ENCODE measurements at regions not wholly inside any gene's neighbourhood (a gene's known extent, or its start where the extent isn't known, plus 50 kb on each side); places are given as distances from the start of the nearest gene placed in this dataset.

GRCh38 chr2:221750316-221750715 is 178.2 kb upstream of the EPHA4 start:
- TF ChIP-seq, protein P1, sequence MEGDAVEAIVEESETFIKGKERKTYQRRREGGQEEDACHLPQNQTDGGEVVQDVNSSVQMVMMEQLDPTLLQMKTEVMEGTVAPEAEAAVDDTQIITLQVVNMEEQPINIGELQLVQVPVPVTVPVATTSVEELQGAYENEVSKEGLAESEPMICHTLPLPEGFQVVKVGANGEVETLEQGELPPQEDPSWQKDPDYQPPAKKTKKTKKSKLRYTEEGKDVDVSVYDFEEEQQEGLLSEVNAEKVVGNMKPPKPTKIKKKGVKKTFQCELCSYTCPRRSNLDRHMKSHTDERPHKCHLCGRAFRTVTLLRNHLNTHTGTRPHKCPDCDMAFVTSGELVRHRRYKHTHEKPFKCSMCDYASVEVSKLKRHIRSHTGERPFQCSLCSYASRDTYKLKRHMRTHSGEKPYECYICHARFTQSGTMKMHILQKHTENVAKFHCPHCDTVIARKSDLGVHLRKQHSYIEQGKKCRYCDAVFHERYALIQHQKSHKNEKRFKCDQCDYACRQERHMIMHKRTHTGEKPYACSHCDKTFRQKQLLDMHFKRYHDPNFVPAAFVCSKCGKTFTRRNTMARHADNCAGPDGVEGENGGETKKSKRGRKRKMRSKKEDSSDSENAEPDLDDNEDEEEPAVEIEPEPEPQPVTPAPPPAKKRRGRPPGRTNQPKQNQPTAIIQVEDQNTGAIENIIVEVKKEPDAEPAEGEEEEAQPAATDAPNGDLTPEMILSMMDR (IDR thresholded peaks at IDR 0.05) = no peak
- TF ChIP-seq POLR2A (IDR thresholded peaks at IDR 0.05) = no peak
